Vagina (tissue), 2 donors: ENCODE measurements at regions not wholly inside any gene's neighbourhood (a gene's known extent, or its start where the extent isn't known, plus 50 kb on each side); places are given as distances from the start of the nearest gene placed in this dataset.

Experiments
- DNase-seq, 2 donors: peaks; one replicate each; pipeline ENCODE4 v3.0.0-alpha.2; 2017; ENCODE audit errors: extremely low spot score in 2 of 2
- H3K27ac ChIP-seq: fragments of 200-600 bp; sonication (generic); one replicate; pipeline ENCODE4 v1.5.1; 2019
- H3K27me3 ChIP-seq: fragments of 200-600 bp; sonication (generic); one replicate; pipeline ENCODE4 v1.5.1; 2019
- H3K36me3 ChIP-seq, 2 donors: fragments of 200-600 bp; sonication (generic); one replicate each; pipeline ENCODE4 v1.5.1; 2017 to 2019
- H3K4me1 ChIP-seq: fragments of 200-600 bp; sonication (generic); one replicate; pipeline ENCODE4 v1.5.1; 2019
- H3K4me3 ChIP-seq, 2 donors: fragments of 200-600 bp; sonication (generic); 1 replicate in 1 of 2; 2 replicates in 1 of 2; pipeline ENCODE4 v1.5.1; 2016 to 2019
- H3K9me3 ChIP-seq: fragments of 200-600 bp; sonication (generic); one replicate; pipeline ENCODE4 v1.5.1; 2019
- POLR2A ChIP-seq, 2 donors: fragments of 450-650 bp; IDR thresholded peaks; one replicate each; pipeline ENCODE4 v1.6.1; 2017; ENCODE audit warnings: antibody characterized with exemption in 2 of 2, mild to moderate bottlenecking in 2 of 2, moderate library complexity in 2 of 2
- POLR2AphosphoS5 ChIP-seq, 2 donors: sonication (generic); formaldehyde crosslinking; IDR thresholded peaks; one replicate each; pipeline ENCODE4 v1.9.0; 2017; ENCODE audit warnings: antibody characterized with exemption in 2 of 2, mild to moderate bottlenecking in 2 of 2, low read depth in 1 of 2; ENCODE audit not compliant: insufficient read depth in 1 of 2
- intact Hi-C: fragments of 100-400 bp; cut with DNase I; formaldehyde crosslinking; loops from one replicate; pipeline ENCODE4 v1.15.1; 2023
- TF ChIP-seq, protein P1 (sequence below), 3 experiments: fragments of 450-650 bp in 2 of 3; fragments of 200-600 bp in 1 of 3; sonication (generic) in 1 of 3; IDR thresholded peaks; one replicate each; pipeline ENCODE4 v1.5.1; 2017 to 2019; ENCODE audit warnings: antibody characterized with exemption in 3 of 3, mild to moderate bottlenecking in 2 of 3, moderate library complexity in 2 of 3

DNA sequence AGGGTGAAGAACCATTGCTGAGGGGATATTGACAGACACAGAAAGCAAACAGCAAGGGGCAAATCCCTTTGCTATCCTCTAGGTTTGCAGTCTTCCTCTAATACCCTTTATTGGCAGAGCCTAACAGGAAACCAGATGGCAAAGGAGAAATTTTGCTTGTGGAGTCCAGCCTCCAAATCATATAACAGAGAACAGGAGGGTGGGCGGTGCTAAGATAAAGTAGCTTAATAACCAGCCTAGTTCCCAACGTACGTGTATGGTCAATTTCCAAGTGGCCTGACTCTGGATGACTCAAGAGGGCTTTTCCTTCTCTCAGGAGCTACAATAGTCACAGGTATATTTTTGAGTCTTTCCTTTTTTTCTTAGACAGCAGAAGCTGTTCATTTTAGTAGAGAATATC, 404.5 kb downstream of the PDCD6IP start:
- Histone ChIP-seq H3K27me3 (no peaks in the 10 kb centered on the region), H3K4me1 (no peaks in the 10 kb centered on the region), H3K27ac (no peak overlapping the region), H3K36me3 (no peaks in the 10 kb centered on the region), H3K9me3 (no peaks in the 10 kb centered on the region), H3K4me3 (no peak overlapping the region)
- intact Hi-C loops = no loop called here
- no peak for TF ChIP-seq POLR2A (IDR thresholded peaks at IDR 0.05)
- TF ChIP-seq, protein P1, sequence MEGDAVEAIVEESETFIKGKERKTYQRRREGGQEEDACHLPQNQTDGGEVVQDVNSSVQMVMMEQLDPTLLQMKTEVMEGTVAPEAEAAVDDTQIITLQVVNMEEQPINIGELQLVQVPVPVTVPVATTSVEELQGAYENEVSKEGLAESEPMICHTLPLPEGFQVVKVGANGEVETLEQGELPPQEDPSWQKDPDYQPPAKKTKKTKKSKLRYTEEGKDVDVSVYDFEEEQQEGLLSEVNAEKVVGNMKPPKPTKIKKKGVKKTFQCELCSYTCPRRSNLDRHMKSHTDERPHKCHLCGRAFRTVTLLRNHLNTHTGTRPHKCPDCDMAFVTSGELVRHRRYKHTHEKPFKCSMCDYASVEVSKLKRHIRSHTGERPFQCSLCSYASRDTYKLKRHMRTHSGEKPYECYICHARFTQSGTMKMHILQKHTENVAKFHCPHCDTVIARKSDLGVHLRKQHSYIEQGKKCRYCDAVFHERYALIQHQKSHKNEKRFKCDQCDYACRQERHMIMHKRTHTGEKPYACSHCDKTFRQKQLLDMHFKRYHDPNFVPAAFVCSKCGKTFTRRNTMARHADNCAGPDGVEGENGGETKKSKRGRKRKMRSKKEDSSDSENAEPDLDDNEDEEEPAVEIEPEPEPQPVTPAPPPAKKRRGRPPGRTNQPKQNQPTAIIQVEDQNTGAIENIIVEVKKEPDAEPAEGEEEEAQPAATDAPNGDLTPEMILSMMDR (IDR thresholded peaks at IDR 0.05) = no peak
- no peak for TF ChIP-seq POLR2AphosphoS5 (IDR thresholded peaks at IDR 0.05; ENCODE audit: insufficient read depth in 1 of 2, low read depth in 1 of 2)
- no peak for DNase-seq

- Histone ChIP-seq H3K27ac (no peak overlapping the region), H3K36me3 (no peaks in the 10 kb centered on the region), H3K4me3 (no peak overlapping the region), H3K27me3 (no peaks in the 10 kb centered on the region), H3K4me1 (no peaks in the 10 kb centered on the region), H3K9me3 (no peaks in the 10 kb centered on the region)
- intact Hi-C loops = no loop called here
- no peak for DNase-seq
- TF ChIP-seq POLR2AphosphoS5 (IDR thresholded peaks at IDR 0.05; ENCODE audit: insufficient read depth in 1 of 2, low read depth in 1 of 2) (no peak), POLR2A (IDR thresholded peaks at IDR 0.05) (no peak)
- TF ChIP-seq, protein P1 (IDR thresholded peaks at IDR 0.05) = no peak
Observed at GRCh38 chr3:34203386-34203785, 405.0 kb downstream of the PDCD6IP start.

GRCh38 chr3:34207002-34207401, 408.6 kb downstream of the PDCD6IP start:
- intact Hi-C loops = no loop called here
- no peak overlapping the region for H3K27ac ChIP-seq
- no peaks in the 10 kb centered on the region for H3K27me3 ChIP-seq
- H3K9me3 ChIP-seq = no peaks in the 10 kb centered on the region
- no peak for TF ChIP-seq POLR2AphosphoS5 (IDR thresholded peaks at IDR 0.05; ENCODE audit: insufficient read depth in 1 of 2, low read depth in 1 of 2)
- TF ChIP-seq, protein P1 (IDR thresholded peaks at IDR 0.05) = no peak
- no peak for TF ChIP-seq POLR2A (IDR thresholded peaks at IDR 0.05)
- DNase-seq = no peak
- no peaks in the 10 kb centered on the region for H3K4me1 ChIP-seq
- H3K36me3 ChIP-seq = no peaks in the 10 kb centered on the region
- no peak overlapping the region for H3K4me3 ChIP-seq

GRCh38 chr3:34207806-34208205, 409.4 kb downstream of the PDCD6IP start:
- Histone ChIP-seq H3K4me3 (no peak overlapping the region), H3K27me3 (no peaks in the 10 kb centered on the region), H3K27ac (no peak overlapping the region), H3K36me3 (no peaks in the 10 kb centered on the region), H3K4me1 (no peaks in the 10 kb centered on the region), H3K9me3 (no peaks in the 10 kb centered on the region)
- no peak for TF ChIP-seq POLR2AphosphoS5 (IDR thresholded peaks at IDR 0.05; ENCODE audit: insufficient read depth in 1 of 2, low read depth in 1 of 2)
- TF ChIP-seq, protein P1 (IDR thresholded peaks at IDR 0.05) = no peak
- no peak for TF ChIP-seq POLR2A (IDR thresholded peaks at IDR 0.05)
- intact Hi-C loops = no loop called here
- no peak for DNase-seq

DNA sequence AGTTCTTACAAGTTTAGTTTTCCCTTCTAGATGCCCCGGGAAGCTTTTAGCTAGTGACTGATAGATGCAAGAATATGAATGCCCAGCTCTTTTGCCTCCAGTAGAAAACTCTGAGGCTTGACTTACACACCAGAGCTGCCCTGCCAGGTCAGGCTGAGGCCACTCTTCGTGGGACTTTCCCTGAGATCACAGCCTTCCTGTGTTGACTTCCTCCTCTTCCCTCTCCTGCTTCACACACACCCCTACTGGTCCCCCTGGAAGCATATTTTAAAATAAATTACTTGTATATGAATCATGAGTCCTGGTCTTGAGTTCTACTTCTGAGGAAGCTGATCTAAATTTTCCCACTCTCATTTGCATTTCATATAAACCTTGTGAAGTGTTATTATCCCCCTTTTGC, 413.7 kb downstream of the PDCD6IP start:
- TF ChIP-seq, protein P1 (IDR thresholded peaks at IDR 0.05) = no peak
- no peak for TF ChIP-seq POLR2A (IDR thresholded peaks at IDR 0.05)
- TF ChIP-seq POLR2AphosphoS5 (IDR thresholded peaks at IDR 0.05; ENCODE audit: insufficient read depth in 1 of 2, low read depth in 1 of 2) = no peak
- H3K36me3 ChIP-seq = no peaks in the 10 kb centered on the region
- H3K9me3 ChIP-seq = no peaks in the 10 kb centered on the region
- H3K4me3 ChIP-seq = no peak overlapping the region
- intact Hi-C loops = no loop called here
- no peaks in the 10 kb centered on the region for H3K4me1 ChIP-seq
- DNase-seq = no peak
- H3K27ac ChIP-seq = no peak overlapping the region
- no peaks in the 10 kb centered on the region for H3K27me3 ChIP-seq
